ENCODE measurements at regions not wholly inside any gene's neighbourhood (a gene's known extent, or its start where the extent isn't known, plus 50 kb on each side); places are given as distances from the start of the nearest gene placed in this dataset.

DNA sequence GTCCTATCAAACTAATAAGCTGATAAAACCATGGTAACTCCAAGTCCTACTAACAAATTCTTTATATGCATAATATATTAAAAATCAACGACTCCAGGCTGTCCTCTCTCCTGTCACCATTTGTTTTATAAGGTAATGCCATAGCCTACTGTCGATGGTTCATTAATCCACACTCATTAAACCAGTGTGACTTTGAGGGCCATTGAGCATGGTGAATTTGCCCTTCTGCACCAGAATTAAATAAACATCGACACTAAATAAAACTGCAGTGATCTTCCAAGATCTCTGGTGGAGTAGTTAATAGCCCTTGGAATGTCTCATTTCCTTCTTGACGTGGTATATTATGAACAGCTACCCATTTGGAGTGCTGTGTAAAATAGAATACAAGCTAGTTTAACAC, 358.5 kb downstream of the CBLN4 start:
- TF ChIP-seq, protein P1, sequence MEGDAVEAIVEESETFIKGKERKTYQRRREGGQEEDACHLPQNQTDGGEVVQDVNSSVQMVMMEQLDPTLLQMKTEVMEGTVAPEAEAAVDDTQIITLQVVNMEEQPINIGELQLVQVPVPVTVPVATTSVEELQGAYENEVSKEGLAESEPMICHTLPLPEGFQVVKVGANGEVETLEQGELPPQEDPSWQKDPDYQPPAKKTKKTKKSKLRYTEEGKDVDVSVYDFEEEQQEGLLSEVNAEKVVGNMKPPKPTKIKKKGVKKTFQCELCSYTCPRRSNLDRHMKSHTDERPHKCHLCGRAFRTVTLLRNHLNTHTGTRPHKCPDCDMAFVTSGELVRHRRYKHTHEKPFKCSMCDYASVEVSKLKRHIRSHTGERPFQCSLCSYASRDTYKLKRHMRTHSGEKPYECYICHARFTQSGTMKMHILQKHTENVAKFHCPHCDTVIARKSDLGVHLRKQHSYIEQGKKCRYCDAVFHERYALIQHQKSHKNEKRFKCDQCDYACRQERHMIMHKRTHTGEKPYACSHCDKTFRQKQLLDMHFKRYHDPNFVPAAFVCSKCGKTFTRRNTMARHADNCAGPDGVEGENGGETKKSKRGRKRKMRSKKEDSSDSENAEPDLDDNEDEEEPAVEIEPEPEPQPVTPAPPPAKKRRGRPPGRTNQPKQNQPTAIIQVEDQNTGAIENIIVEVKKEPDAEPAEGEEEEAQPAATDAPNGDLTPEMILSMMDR (conservative IDR thresholded peaks at IDR 0.05; ENCODE audit: low read depth, low read length): no peak
- no peak for TF ChIP-seq EZH2 (IDR thresholded peaks at IDR 0.05; ENCODE audit: borderline replicate concordance, low read depth, low read length, poor library complexity, severe bottlenecking)
